K562 (cell line): ENCODE measurements at regions not wholly inside any gene's neighbourhood (a gene's known extent, or its start where the extent isn't known, plus 50 kb on each side); places are given as distances from the start of the nearest gene placed in this dataset.

Experiments used
- POLR2A ChIP-seq: fragments of 450-650 bp; conservative IDR thresholded peaks from 2 replicates; pipeline ENCODE4 v1.6.1; 2016
- TF ChIP-seq, protein P1 (sequence below), 3 experiments: IDR thresholded peaks in 2 of 3; conservative IDR thresholded peaks in 1 of 3; 2 replicates each; pipeline ENCODE4 v1.5.1; 2011 to 2012; ENCODE audit warnings: low read length in 3 of 3, mild to moderate bottlenecking in 3 of 3, control low read depth in 2 of 3, improper control_type of control experiment in 1 of 3, inconsistent platforms in 1 of 3, low read depth in 1 of 3, mixed read lengths in 1 of 3, moderate library complexity in 1 of 3; ENCODE audit not compliant: insufficient read depth in 2 of 3

- no peak for TF ChIP-seq POLR2A
- TF ChIP-seq, protein P1, sequence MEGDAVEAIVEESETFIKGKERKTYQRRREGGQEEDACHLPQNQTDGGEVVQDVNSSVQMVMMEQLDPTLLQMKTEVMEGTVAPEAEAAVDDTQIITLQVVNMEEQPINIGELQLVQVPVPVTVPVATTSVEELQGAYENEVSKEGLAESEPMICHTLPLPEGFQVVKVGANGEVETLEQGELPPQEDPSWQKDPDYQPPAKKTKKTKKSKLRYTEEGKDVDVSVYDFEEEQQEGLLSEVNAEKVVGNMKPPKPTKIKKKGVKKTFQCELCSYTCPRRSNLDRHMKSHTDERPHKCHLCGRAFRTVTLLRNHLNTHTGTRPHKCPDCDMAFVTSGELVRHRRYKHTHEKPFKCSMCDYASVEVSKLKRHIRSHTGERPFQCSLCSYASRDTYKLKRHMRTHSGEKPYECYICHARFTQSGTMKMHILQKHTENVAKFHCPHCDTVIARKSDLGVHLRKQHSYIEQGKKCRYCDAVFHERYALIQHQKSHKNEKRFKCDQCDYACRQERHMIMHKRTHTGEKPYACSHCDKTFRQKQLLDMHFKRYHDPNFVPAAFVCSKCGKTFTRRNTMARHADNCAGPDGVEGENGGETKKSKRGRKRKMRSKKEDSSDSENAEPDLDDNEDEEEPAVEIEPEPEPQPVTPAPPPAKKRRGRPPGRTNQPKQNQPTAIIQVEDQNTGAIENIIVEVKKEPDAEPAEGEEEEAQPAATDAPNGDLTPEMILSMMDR (IDR thresholded peaks at IDR 0.05 in 2 of 3, conservative IDR thresholded peaks at IDR 0.05 in 1 of 3; ENCODE audit: insufficient read depth in 2 of 3, low read depth in 1 of 3, low read length in 3 of 3): no peak
Observed at GRCh38 chr1:104797982-104798381, 1048.3 kb downstream of the AMY1C start.
